ENCODE measurements at regions not wholly inside any gene's neighbourhood (a gene's known extent, or its start where the extent isn't known, plus 50 kb on each side); places are given as distances from the start of the nearest gene placed in this dataset.
"Not testable (repeated sequence)": the region's sequence is repeated elsewhere in the genome, so short reads cannot be mapped to it uniquely, and the experiment has no call there.

GRCh38 chr10:35870665-35871310, 228.7 kb upstream of the FZD8 start:
- Histone ChIP-seq H3K27ac (no peak overlapping the region), H3K4me3 (no peak overlapping the region)
- DNase-seq (ENCODE audit: low spot score), result no peak
- no peak for TF ChIP-seq CTCF (IDR thresholded peaks at IDR 0.05)

GRCh38 chr10:35858676-35859283, 216.7 kb upstream of the FZD8 start:
- H3K27ac ChIP-seq; H3K4me3 ChIP-seq; DNase-seq (ENCODE audit: low spot score): not testable (repeated sequence)

- Histone ChIP-seq H3K27ac (no peak overlapping the region), H3K4me3 (no peak overlapping the region)
- no peak for TF ChIP-seq CTCF (IDR thresholded peaks at IDR 0.05)
- DNase-seq (ENCODE audit: low spot score), result no peak
These were observed 215.8 kb upstream of the FZD8 start for GRCh38 chr10:35857860-35858259.

- H3K4me3 ChIP-seq, result no peak overlapping the region
- no peak for DNase-seq (ENCODE audit: low spot score)
- H3K27ac ChIP-seq, result no peak overlapping the region
- no peak for TF ChIP-seq CTCF (IDR thresholded peaks at IDR 0.05)
These were observed 213.3 kb upstream of the FZD8 start for GRCh38 chr10:35855155-35855947.

DNA sequence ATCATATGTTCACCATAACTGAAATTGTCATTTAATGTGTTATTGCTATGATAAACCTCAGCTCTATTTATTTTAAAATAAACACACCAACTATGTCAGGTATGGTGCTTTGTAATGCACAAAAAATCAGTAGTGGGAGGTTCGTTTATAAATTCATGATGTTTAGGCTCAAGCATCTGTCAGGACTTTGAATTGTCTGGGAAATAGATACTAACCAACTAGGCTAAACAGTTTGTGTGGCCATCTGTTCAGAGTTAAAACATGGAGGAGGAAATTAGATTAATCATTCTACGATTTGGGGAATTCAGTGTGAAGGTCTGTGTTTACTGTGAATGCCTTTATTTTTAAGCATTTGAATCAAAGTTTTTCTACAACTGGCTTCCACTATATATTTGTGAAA, 212.6 kb upstream of the FZD8 start:
- DNase-seq (ENCODE audit: low spot score), result no peak

GRCh38 chr10:35852721-35853120, 210.6 kb upstream of the FZD8 start:
- no peak for DNase-seq (ENCODE audit: low spot score)
- no peak for TF ChIP-seq CTCF (IDR thresholded peaks at IDR 0.05)
- no peak overlapping the region for H3K4me3 ChIP-seq
- no peak overlapping the region for H3K27ac ChIP-seq

More for the DNA sequence above, 212.6 kb upstream of the FZD8 start:
- Histone ChIP-seq H3K27ac (no peak overlapping the region), H3K4me3 (no peak overlapping the region)
- TF ChIP-seq CTCF (IDR thresholded peaks at IDR 0.05), result no peak

GRCh38 chr10:35848412-35848811, 206.3 kb upstream of the FZD8 start:
- Histone ChIP-seq H3K27ac (no peak overlapping the region), H3K4me3 (no peak overlapping the region)
- DNase-seq (ENCODE audit: low spot score), result no peak
- no peak for TF ChIP-seq CTCF (IDR thresholded peaks at IDR 0.05)
